GM12878 (cell line): ENCODE measurements at regions not wholly inside any gene's neighbourhood (a gene's known extent, or its start where the extent isn't known, plus 50 kb on each side); places are given as distances from the start of the nearest gene placed in this dataset.

ENCODE experiments used
- ATAC-seq: fragments of 200-7000 bp; cut with Tn5 transposase; 3 replicates; pipeline ENCODE4 v1.9.1; 2020; ENCODE audit warnings: mild to moderate bottlenecking, moderate library complexity
- BruUV-seq: library from RNA; stranded (reverse); fragments of 400-500 nt; replicated peaks from 2 replicates; lab custom pipeline; 2021; lab: Mats Ljungman, UMichigan
- CTCF ChIA-PET: fragments of 300-600 bp; sonication (Branson Sonifier 250); formaldehyde crosslinking; extraction: SDS; loops from one replicate; lab custom pipeline; 2021; ENCODE audit warnings: inconsistent platforms; lab: Yijun Ruan, JAX
- POLR2A ChIA-PET: fragments of 350-600 bp; formaldehyde crosslinking; extraction: SDS; loops from one replicate; lab custom pipeline; 2021; ENCODE audit warnings: inconsistent platforms; lab: Charles Lee
- RAD21 ChIA-PET: fragments of 300-600 bp; sonication (Branson Sonifier 250); formaldehyde crosslinking; loops from one replicate; lab custom pipeline; 2023; ENCODE audit warnings: antibody characterized with exemption; ENCODE audit not compliant: unreplicated experiment; lab: Charles Lee
- SMC1A ChIA-PET: fragments of 300-600 bp; sonication (Branson Sonifier 250); formaldehyde crosslinking; loops from one replicate; lab custom pipeline; 2023; ENCODE audit not compliant: unreplicated experiment, uncharacterized antibody; lab: Charles Lee
- DNase-seq: peaks from one replicate; pipeline ENCODE4 v3.0.0-alpha.2; 2011; ENCODE audit warnings: low read depth, low spot score
- FAIRE-seq: peaks from 3 replicates; lab custom pipeline; 2011; peaks lifted over from hg19 to GRCh38; lab: Jason Lieb, UNC
- H2AFZ ChIP-seq: 2 replicates; pipeline ENCODE4 v1.6.0; 2011; ENCODE audit warnings: low read depth, low read length, control low read depth; ENCODE audit not compliant: control insufficient read depth
- H3K27ac ChIP-seq: 2 replicates; pipeline ENCODE4 v1.5.1; 2011; ENCODE audit warnings: control low read depth; ENCODE audit not compliant: control insufficient read depth, insufficient read depth
- H3K27me3 ChIP-seq, 2 experiments: replicated peaks in 1 of 2; 2 replicates each; pipeline versions ENCODE4 v1.6.0 to v1.6.1; 2011; ENCODE audit warnings: low read length in 1 of 2; ENCODE audit not compliant: control insufficient read depth in 2 of 2, insufficient read depth in 2 of 2
- H3K36me3 ChIP-seq, 2 experiments: 2 replicates each; pipeline ENCODE4 v1.5.1; 2011; ENCODE audit warnings: low read length in 1 of 2; ENCODE audit not compliant: control insufficient read depth in 2 of 2, insufficient read depth in 2 of 2
- H3K4me1 ChIP-seq: 2 replicates; pipeline ENCODE4 v1.6.1; 2011; ENCODE audit warnings: mild to moderate bottlenecking, low read length, moderate library complexity, mixed read lengths; ENCODE audit not compliant: control insufficient read depth, insufficient read depth
- H3K4me2 ChIP-seq: 2 replicates; pipeline ENCODE4 v1.6.0; 2011; ENCODE audit warnings: control low read depth; ENCODE audit not compliant: control insufficient read depth, insufficient read depth
- H3K4me3 ChIP-seq: fragments of 200-600 bp; sonication (generic); 2 replicates; pipeline ENCODE4 v1.5.1; 2016
- H3K79me2 ChIP-seq: 2 replicates; pipeline ENCODE4 v1.6.0; 2011; ENCODE audit warnings: low read length; ENCODE audit not compliant: control insufficient read depth, insufficient read depth
- H3K9ac ChIP-seq: 2 replicates; pipeline ENCODE4 v1.8.0; 2011; ENCODE audit warnings: low read length, control low read depth, mixed read lengths; ENCODE audit not compliant: control insufficient read depth, insufficient read depth
- H3K9me3 ChIP-seq: replicated peaks from 3 replicates; pipeline ENCODE4 v1.5.1; 2011; ENCODE audit warnings: mild to moderate bottlenecking, low read length; ENCODE audit not compliant: control insufficient read depth, insufficient read depth
- H4K20me1 ChIP-seq: 2 replicates; pipeline ENCODE4 v1.6.0; 2011; ENCODE audit not compliant: control insufficient read depth, insufficient read depth
- ATF2 ChIP-seq: IDR thresholded peaks from 2 replicates; pipeline ENCODE4 v1.6.1; 2012; ENCODE audit warnings: low read length, inconsistent platforms
- DPF2 ChIP-seq: fragments of 450-650 bp; IDR thresholded peaks from 2 replicates; pipeline ENCODE4 v1.6.1; 2017; ENCODE audit warnings: mild to moderate bottlenecking
- HDAC2 ChIP-seq: fragments of 200-600 bp; sonication (generic); IDR thresholded peaks from 2 replicates; pipeline ENCODE4 v1.6.1; 2017
- KAT2A ChIP-seq: conservative IDR thresholded peaks from 2 replicates; pipeline ENCODE4 v1.6.1; 2011; ENCODE audit warnings: low read depth, low read length; ENCODE audit not compliant: control insufficient read depth
- PAX8 ChIP-seq: fragments of 450-650 bp; IDR thresholded peaks from 2 replicates; pipeline ENCODE4 v1.6.1; 2017; ENCODE audit warnings: mild to moderate bottlenecking, moderate library complexity
- REST ChIP-seq: IDR thresholded peaks from 2 replicates; pipeline ENCODE4 v1.6.1; 2012; ENCODE audit warnings: mild to moderate bottlenecking, low read depth, low read length
- ZNF274 ChIP-seq: IDR thresholded peaks from one replicate; pipeline ENCODE4 v1.8.0; 2011; ENCODE audit not compliant: insufficient read length, insufficient read depth
- WGBS: methylation state at CpG from one replicate; pipeline ENCODE4 v1.1.6; 2016; ENCODE audit warnings: low lambda C conversion rate; ENCODE audit not compliant: insufficient replicate concordance, insufficient coverage; ENCODE audit errors: missing lambda C conversion rate; 5-methylcytosine and 5-hydroxymethylcytosine counted together
- in situ Hi-C: fragments of 300-500 bp; cut with MboI; formaldehyde crosslinking; loops from 9 replicates; pipeline ENCODE4 v1.14.3; 2018; ENCODE audit warnings: mixed read lengths
- intact Hi-C: fragments of 100-400 bp; cut with micrococcal nuclease; formaldehyde crosslinking; loops from one replicate; pipeline ENCODE4 v1.14.2; 2022; ENCODE audit not compliant: unreplicated experiment
- TF ChIP-seq, protein P1 (sequence below): fragments of 450-650 bp; IDR thresholded peaks from 2 replicates; pipeline ENCODE4 v1.6.1; 2016; ENCODE audit warnings: mild to moderate bottlenecking, moderate library complexity, borderline replicate concordance
- TF ChIP-seq, protein P2 (sequence below): fragments of 450-650 bp; IDR thresholded peaks from 2 replicates; pipeline ENCODE4 v1.6.1; 2017; ENCODE audit warnings: mild to moderate bottlenecking, low read depth, inconsistent platforms; ENCODE audit not compliant: poor library complexity, severe bottlenecking
- TF ChIP-seq, protein P3 (sequence below): IDR thresholded peaks from 2 replicates; pipeline ENCODE4 v1.6.1; 2012; ENCODE audit warnings: low read depth, low read length, improper control_type of control experiment

DNA sequence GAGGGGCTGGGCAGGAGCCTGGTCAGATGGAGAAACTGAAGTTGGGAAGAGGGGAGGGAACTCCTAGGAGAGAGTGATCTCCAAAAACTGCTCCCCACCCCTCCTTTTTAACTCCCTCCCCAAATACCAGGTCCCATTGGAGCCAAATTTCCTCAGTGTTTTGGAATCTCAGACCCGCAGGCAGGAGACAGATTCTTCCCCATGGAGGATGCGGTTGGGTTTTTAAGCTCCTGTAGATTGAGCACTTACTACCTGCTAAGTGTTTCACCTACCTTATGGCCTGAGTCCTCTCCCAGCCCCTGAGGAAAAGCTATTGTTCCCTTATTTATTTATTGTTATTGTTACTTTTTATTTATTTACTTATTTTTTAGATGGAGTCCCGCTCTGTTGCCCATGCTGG lies 73.2 kb downstream of the CEBPB start (continued):
- TF ChIP-seq, protein P1, sequence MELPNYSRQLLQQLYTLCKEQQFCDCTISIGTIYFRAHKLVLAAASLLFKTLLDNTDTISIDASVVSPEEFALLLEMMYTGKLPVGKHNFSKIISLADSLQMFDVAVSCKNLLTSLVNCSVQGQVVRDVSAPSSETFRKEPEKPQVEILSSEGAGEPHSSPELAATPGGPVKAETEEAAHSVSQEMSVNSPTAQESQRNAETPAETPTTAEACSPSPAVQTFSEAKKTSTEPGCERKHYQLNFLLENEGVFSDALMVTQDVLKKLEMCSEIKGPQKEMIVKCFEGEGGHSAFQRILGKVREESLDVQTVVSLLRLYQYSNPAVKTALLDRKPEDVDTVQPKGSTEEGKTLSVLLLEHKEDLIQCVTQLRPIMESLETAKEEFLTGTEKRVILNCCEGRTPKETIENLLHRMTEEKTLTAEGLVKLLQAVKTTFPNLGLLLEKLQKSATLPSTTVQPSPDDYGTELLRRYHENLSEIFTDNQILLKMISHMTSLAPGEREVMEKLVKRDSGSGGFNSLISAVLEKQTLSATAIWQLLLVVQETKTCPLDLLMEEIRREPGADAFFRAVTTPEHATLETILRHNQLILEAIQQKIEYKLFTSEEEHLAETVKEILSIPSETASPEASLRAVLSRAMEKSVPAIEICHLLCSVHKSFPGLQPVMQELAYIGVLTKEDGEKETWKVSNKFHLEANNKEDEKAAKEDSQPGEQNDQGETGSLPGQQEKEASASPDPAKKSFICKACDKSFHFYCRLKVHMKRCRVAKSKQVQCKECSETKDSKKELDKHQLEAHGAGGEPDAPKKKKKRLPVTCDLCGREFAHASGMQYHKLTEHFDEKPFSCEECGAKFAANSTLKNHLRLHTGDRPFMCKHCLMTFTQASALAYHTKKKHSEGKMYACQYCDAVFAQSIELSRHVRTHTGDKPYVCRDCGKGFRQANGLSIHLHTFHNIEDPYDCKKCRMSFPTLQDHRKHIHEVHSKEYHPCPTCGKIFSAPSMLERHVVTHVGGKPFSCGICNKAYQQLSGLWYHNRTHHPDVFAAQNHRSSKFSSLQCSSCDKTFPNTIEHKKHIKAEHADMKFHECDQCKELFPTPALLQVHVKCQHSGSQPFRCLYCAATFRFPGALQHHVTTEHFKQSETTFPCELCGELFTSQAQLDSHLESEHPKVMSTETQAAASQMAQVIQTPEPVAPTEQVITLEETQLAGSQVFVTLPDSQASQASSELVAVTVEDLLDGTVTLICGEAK: no peak
- TF ChIP-seq, protein P2, sequence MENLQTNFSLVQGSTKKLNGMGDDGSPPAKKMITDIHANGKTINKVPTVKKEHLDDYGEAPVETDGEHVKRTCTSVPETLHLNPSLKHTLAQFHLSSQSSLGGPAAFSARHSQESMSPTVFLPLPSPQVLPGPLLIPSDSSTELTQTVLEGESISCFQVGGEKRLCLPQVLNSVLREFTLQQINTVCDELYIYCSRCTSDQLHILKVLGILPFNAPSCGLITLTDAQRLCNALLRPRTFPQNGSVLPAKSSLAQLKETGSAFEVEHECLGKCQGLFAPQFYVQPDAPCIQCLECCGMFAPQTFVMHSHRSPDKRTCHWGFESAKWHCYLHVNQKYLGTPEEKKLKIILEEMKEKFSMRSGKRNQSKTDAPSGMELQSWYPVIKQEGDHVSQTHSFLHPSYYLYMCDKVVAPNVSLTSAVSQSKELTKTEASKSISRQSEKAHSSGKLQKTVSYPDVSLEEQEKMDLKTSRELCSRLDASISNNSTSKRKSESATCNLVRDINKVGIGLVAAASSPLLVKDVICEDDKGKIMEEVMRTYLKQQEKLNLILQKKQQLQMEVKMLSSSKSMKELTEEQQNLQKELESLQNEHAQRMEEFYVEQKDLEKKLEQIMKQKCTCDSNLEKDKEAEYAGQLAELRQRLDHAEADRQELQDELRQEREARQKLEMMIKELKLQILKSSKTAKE: no peak
- TF ChIP-seq HDAC2: no peak

DNA sequence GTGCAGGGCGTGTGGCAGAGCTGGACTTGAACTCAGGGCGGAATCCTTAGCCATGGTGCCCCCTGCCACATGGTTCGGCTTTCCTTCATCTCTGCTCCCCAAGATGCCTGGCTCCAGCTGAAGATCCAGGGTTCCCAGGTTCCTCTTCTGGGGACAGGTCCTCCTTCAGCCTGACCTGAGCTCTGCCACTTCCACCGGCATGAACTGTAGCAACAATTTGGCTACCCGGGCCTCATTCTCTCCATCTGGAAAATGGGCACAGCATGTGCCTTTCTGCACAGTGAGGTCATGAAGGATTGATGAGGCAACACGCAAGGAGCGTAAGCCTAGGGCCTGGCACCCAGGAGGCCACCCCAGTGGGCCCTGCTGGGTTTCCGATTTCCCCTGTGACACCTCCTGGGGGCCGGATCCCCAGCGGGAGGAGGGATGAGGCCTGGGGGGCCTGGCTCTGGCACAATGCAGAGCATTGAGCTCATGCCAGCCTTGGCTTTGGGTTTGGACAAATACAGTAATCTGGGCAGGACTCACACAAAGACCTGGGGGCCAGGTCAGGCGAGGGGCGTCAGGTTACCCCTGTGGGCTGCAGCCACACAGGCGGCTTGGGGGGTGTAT lies 74.0 kb downstream of the CEBPB start:
- Histone ChIP-seq H3K9me3 (no peaks in the 10 kb centered on the region), H3K9ac (no peak overlapping the region), H3K4me1 (no peaks in the 10 kb centered on the region), H4K20me1 (no peaks in the 10 kb centered on the region), H3K27ac (no peak overlapping the region), H3K4me2 (no peak overlapping the region), H3K4me3 (no peak overlapping the region), H3K27me3 (no peaks in the 10 kb centered on the region), H2AFZ (no peak overlapping the region), H3K36me3 (no peaks in the 10 kb centered on the region), H3K79me2 (no peaks in the 10 kb centered on the region)
- in situ Hi-C loops: no loop called here
- intact Hi-C loops: no loop called here
- ChIA-PET SMC1A (interaction anchor here (0.6 kb wide), 1 partner anchor 11 kb away, joined by 3 read pairs; no protein-coding TSS in a partner anchor), POLR2A (no interaction called here), RAD21 (no interaction called here), CTCF (interaction anchor here (1.2 kb wide), 1 partner anchor 9 kb away, joined by 4 read pairs; no protein-coding TSS in a partner anchor)
- no peak for DNase-seq
- BruUV-seq: no TSS peak
- ATAC-seq: no peak
- WGBS: 55% methylated on average over 13 of the region's 13 CpGs
- no peak for FAIRE-seq
- no peak for TF ChIP-seq ZNF274
- TF ChIP-seq DPF2: no peak
- no peak for TF ChIP-seq PAX8
- no peak for TF ChIP-seq KAT2A
- no peak for TF ChIP-seq ATF2
- TF ChIP-seq REST: no peak
- TF ChIP-seq, protein P3, sequence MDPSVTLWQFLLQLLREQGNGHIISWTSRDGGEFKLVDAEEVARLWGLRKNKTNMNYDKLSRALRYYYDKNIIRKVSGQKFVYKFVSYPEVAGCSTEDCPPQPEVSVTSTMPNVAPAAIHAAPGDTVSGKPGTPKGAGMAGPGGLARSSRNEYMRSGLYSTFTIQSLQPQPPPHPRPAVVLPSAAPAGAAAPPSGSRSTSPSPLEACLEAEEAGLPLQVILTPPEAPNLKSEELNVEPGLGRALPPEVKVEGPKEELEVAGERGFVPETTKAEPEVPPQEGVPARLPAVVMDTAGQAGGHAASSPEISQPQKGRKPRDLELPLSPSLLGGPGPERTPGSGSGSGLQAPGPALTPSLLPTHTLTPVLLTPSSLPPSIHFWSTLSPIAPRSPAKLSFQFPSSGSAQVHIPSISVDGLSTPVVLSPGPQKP: no peak
